ENCODE measurements at regions not wholly inside any gene's neighbourhood (a gene's known extent, or its start where the extent isn't known, plus 50 kb on each side); places are given as distances from the start of the nearest gene placed in this dataset.
"Not testable (repeated sequence)": the region's sequence is repeated elsewhere in the genome, so short reads cannot be mapped to it uniquely, and the experiment has no call there.

DNA sequence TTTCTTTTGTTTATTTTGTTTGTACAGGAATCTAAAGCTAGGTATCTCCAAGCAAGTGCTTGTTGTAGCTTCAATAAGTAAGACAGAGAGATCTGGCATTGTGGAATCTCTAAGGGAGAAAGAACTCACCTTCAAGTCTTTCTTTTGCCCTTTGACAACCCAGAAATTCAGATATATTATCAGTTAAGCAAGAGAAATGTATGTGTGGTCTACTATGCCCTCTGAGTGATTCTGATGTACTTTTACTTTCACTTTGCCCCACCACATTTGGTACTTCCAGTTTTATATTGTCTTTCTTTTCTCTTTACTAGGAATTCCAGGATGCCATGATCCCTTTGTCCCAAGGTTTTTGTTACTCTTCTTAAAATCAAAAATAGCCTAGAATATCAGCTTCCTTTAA is 259.6 kb upstream of the PIK3C3 start:
- no peak for DNase-seq (ENCODE audit: low read depth)

DNA sequence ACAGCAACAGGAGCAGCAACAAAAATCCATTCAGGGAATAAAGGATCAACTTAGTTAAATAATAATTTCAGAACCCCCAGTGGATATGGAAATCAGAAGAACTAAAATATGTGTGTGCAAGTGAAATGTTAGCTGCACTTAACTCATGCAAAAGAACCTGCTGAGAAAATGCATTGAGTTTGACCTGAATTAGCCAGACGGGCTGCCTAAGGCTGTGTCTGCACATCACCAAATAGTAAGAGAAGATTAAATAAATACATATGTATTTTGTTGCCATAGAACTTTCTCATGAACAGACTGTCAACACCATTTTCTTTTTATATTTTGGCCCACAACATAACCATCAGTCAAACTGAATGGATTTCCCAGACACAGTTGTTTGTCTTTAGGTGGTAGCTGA is 262.0 kb upstream of the PIK3C3 start:
- DNase-seq (ENCODE audit: low read depth): no peak

GRCh38 chr18:41690332-41691127 is 264.5 kb upstream of the PIK3C3 start:
- DNase-seq (ENCODE audit: low read depth): no peak

- no peak for DNase-seq (ENCODE audit: low read depth)
These were observed 267.9 kb upstream of the PIK3C3 start for GRCh38 chr18:41687138-41687537.

DNA sequence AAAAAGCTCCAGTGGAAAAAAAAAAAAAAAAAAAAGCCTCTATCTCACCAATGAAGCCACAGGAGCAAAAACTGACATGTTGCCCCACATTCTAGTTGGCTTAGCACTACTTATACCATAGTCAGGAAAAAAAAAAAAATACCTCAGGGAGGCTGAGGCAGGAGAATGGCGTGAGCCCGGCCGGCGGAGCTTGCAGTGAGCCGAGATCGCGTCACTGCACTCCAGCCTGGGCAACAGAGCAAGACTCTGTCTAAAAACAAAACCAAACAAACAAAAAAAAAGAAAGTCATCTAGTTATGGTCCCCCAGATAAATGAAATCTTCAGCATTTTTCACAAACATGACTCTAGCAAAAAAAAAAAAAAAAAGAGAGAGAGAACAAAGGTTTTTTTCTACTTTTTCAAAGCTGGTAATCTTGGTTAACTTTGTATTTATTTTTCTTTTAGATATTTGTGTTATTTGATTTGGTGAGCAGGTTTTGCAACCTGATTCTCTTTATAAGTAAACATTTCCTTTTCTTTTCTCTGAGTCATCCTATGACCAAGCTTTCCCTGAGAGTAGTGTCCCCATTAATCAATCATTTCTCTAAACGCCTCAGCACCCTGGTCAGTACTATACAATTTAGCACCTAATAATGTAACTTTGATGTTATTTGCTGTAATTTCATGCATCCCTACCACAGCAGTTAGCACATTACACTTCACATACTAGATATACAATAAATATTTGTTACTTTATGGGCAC is 273.7 kb upstream of the PIK3C3 start:
- no peak for DNase-seq (ENCODE audit: low read depth)

DNA sequence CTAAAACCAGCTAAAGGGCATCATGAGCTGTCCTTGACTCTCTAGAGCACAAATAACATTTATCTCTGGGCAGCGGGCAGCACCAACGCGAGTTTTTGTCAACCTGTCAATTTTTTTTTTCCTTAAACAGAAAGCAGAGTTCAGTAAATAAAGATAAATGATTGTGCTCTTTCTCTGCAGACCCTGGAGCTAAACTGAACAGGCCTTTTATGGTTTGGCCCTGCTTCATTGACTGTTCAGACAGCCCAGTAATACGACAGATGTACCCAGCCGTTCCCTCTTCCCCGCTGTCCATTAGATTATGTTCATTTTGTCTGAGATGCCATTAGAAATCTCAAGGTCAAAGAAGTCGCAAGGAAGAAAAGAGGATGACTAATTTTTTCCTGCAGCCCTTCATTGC is 280.5 kb upstream of the PIK3C3 start:
- no peak for DNase-seq (ENCODE audit: low read depth)

DNA sequence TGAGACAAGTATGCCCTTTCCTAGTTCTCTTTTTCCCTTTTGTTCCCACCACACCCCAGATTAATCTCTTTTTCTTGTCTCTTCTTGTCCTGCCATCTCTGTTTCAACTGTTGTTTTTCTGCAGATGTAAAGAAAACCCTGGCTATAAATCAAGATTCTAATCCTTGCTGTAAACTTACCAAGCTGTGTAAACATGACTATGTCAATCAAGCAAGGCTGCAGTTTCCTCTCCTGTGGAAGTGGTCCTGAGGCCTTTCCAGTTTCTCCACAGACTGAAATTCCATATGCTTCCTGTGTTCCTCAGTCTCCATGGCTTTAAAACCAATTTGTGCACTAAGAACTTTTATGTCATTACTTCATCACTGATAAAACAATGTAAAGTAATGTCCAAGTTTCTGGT is 288.8 kb upstream of the PIK3C3 start:
- no peak for DNase-seq (ENCODE audit: low read depth)

GRCh38 chr18:41665210-41665609 is 289.8 kb upstream of the PIK3C3 start:
- no peak for DNase-seq (ENCODE audit: low read depth)

DNA sequence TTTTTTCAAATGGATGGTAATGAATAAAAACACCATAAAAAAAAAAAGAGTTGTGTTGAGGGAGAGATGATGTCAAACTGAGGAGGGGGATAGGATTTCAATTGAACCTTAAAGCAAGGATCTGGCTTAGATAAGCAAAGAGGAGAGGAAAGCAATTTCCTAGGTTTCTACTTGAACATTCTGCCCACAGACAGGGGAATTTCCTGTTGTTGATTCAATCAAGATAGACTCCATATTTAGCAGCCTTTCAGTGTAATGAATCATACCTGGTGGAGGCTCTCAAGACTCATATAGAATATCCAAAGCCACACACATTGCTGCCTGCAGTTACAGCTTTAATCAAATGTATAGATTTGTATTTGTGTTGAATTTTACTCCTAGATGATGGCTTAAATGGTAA is 294.4 kb upstream of the PIK3C3 start:
- DNase-seq (ENCODE audit: low read depth): no peak

DNA sequence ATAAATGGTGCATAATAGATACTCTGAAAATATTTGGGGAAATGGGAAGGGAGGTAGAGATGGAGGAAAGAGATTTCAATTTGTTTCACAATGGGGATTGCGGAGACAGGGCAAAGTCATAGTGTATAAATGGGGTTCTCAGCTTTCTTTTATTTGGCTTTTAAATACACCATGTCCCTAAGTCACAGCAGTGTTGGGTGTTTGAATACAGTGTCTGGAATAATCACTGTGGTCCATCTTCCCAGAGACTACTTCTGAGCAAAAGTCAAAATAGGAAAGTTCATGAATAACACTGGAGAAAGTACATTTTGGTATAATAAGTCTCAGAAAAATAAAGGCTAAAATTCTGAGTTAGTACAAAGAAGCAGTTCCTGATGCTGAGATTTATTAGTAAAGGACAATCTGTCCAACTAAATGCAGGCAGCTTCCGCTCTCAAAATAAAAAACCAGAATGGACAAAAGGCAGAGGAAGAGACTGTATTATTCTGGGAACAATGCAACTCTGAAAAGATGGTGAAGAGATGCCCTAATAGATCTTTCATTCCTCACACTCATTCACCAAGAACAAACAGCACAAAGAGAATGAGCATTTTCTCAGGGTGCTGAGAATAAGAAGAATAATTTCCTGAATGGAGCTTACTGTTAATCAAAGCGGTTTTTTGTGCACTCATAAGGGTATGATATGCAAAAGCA is 295.4 kb upstream of the PIK3C3 start:
- no peak for DNase-seq (ENCODE audit: low read depth)

DNA sequence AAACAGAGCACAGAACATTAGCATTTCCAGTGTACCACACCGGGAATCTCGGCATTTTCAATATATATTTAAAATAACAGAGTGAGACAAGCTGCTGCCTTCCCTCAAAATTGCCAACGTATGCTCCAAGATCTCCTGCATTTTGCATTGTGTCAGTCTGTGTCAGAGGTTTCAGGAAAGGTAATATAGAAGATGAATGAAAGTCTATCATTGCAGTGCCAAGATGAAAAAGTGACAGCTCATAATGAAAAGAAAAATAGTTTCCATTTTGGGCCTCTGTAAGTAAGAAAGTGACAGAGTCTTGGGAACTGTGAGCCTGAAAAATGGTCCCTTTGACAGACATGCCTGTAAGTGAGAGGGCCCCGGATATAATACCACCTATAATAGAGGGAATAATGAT is 297.8 kb upstream of the PIK3C3 start:
- no peak for DNase-seq (ENCODE audit: low read depth)

GRCh38 chr18:41655074-41655473 is 300.0 kb upstream of the PIK3C3 start:
- no peak for DNase-seq (ENCODE audit: low read depth)

GRCh38 chr18:41647914-41648313 is 307.1 kb upstream of the PIK3C3 start:
- no peak for DNase-seq (ENCODE audit: low read depth)

GRCh38 chr18:41646915-41647620 is 308.0 kb upstream of the PIK3C3 start:
- DNase-seq (ENCODE audit: low read depth): no peak

- DNase-seq (ENCODE audit: low read depth): no peak
These were observed 309.3 kb upstream of the PIK3C3 start for GRCh38 chr18:41645589-41646360.

DNA sequence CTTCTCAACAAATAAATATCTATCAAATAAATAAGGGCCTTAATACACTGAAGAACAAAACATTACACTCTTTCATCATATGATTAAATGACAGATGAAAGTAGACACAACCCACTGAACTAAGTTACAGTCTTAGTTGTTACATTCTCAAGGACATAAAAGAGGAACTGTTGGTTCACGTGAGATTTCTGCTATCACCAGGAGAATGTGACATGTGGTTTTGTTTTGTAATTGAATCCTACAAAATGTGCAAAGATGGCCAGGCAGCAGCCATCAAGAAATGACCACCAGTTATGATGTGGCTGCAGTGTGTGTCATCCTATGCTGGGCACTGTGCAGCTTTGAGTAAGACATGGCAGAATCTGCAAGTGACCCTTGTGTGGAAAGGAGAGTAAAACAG is 310.6 kb upstream of the PIK3C3 start:
- no peak for DNase-seq (ENCODE audit: low read depth)

- DNase-seq (ENCODE audit: low read depth): no peak
These were observed 311.6 kb upstream of the PIK3C3 start for GRCh38 chr18:41643427-41643826.

DNA sequence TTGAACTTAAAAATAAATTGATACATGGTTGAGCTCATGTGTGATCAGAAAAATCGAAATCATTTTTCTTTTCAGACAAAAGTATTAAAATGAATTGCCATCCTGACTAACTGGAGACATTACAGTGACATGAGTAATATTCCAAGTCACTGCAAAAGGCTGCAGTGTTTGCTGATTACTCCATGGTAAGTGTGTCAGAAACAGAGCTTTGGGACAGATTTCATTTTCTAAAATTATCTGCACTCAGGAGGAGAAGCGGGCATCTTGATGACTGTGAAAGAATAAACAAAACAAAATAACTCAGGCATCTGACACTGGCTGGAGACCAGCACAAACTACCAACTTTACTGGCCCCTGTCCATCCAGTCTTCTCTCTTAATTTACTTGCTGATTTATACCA is 312.3 kb upstream of the PIK3C3 start:
- no peak for DNase-seq (ENCODE audit: low read depth)

DNA sequence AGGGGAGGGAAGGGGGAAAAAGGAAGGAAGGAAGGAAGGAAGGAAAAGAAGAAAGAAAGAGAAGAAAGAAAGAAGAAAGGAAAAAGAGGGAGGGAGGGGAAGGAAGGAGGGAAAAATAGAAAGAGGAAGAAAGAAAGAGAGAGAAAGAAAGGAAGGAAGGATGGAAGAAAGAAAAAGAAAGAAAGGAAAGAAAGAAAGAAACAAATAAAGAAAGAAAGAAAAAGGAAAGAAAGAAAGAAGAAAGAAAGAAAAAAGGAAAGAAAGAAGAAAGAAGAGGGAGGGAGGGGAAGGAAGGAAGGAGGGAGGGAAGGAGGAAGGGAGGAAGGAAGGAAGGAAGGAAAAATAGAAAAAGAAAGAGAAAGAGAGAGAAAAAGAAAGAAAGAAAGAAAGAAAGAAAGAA is 315.8 kb upstream of the PIK3C3 start:
- DNase-seq (ENCODE audit: low read depth): no peak

GRCh38 chr18:41631723-41632285 is 323.2 kb upstream of the PIK3C3 start:
- DNase-seq (ENCODE audit: low read depth): not testable (repeated sequence)

Measured in LHCN-M2 (cell line).